ENCODE measurements at regions not wholly inside any gene's neighbourhood (a gene's known extent, or its start where the extent isn't known, plus 50 kb on each side); places are given as distances from the start of the nearest gene placed in this dataset.
A peak's percentile ranks its signal among the peaks of the same experiment; 100 is the strongest.
"Not testable (repeated sequence)": the region's sequence is repeated elsewhere in the genome, so short reads cannot be mapped to it uniquely, and the experiment has no call there.

DNA sequence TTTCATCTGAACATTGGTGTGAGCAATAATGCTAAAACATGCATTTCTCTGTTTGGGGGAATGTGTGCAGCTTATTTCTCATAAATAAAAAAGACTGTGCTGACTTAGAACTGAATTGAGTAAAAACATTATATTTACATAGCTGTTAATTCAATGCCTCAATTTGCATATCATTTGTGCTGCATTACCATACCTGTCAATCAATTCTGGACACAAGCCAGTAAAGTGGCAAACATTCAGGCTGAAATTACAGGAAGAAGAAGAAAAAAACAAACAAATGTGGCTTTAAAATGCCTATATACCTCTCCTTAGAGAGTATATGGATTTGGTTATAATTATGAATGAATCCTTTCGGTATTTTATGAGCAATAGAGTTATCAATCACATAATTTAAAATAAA is 380.1 kb upstream of the GBE1 start:
- Mint-ChIP-seq H3K27me3 (no peaks in the 10 kb centered on the region), H3K9me3 (no peaks in the 10 kb centered on the region), H3K4me3 (no peak overlapping the region), H3K27ac (no peak overlapping the region), H3K36me3 (ENCODE audit: low read depth) (no peaks in the 10 kb centered on the region), H3K4me1 (no peaks in the 10 kb centered on the region)
- no peak for DNase-seq
- intact Hi-C loops (cut with micrococcal nuclease), result no loop called here

- no peak overlapping the region for H3K27ac Mint-ChIP-seq
- H3K27me3 Mint-ChIP-seq, result no peaks in the 10 kb centered on the region
- no peak for DNase-seq
- H3K36me3 Mint-ChIP-seq (ENCODE audit: low read depth), result no peaks in the 10 kb centered on the region
- intact Hi-C loops (cut with micrococcal nuclease), result loop anchor here (10.0 kb wide), 1 partner anchor 553 kb away; no protein-coding TSS in a partner anchor
- no peaks in the 10 kb centered on the region for H3K4me1 Mint-ChIP-seq
- H3K4me3 Mint-ChIP-seq, result no peak overlapping the region
- no peaks in the 10 kb centered on the region for H3K9me3 Mint-ChIP-seq
Observed at GRCh38 chr3:82137861-82138260, 376.4 kb upstream of the GBE1 start.

GRCh38 chr3:82137050-82137449 is 375.6 kb upstream of the GBE1 start:
- Mint-ChIP-seq H3K36me3 (ENCODE audit: low read depth) (no peaks in the 10 kb centered on the region), H3K27me3 (no peaks in the 10 kb centered on the region), H3K4me3 (no peak overlapping the region), H3K9me3 (no peaks in the 10 kb centered on the region), H3K4me1 (no peaks in the 10 kb centered on the region), H3K27ac (no peak overlapping the region)
- intact Hi-C loops (cut with micrococcal nuclease), result loop anchor here (10.0 kb wide), 1 partner anchor 552 kb away; no protein-coding TSS in a partner anchor
- DNase-seq, result no peak

GRCh38 chr3:82133070-82133606 is 371.7 kb upstream of the GBE1 start:
- Mint-ChIP-seq H3K4me3 (no peak overlapping the region), H3K4me1 (no peaks in the 10 kb centered on the region), H3K9me3 (no peaks in the 10 kb centered on the region), H3K27ac (no peak overlapping the region), H3K27me3 (no peaks in the 10 kb centered on the region), H3K36me3 (ENCODE audit: low read depth) (no peaks in the 10 kb centered on the region)
- DNase-seq, result peak; percentile 74
- intact Hi-C loops (cut with micrococcal nuclease), result loop anchor here (2.0 to 10.0 kb wide), 4 partner anchors 221 to 642 kb away; no protein-coding TSS in a partner anchor

- Mint-ChIP-seq H3K4me3 (no peak overlapping the region), H3K4me1 (no peaks in the 10 kb centered on the region), H3K9me3 (no peaks in the 10 kb centered on the region), H3K36me3 (ENCODE audit: low read depth) (no peaks in the 10 kb centered on the region), H3K27me3 (no peaks in the 10 kb centered on the region), H3K27ac (no peak overlapping the region)
- intact Hi-C loops (cut with micrococcal nuclease), result loop anchor here (2.0 to 10.0 kb wide), 4 partner anchors 220 to 642 kb away; no protein-coding TSS in a partner anchor
- DNase-seq, result no peak
Observed at GRCh38 chr3:82132210-82133069, 371.0 kb upstream of the GBE1 start.

GRCh38 chr3:82130046-82130445 is 368.6 kb upstream of the GBE1 start:
- H3K4me3 Mint-ChIP-seq, result no peak overlapping the region
- H3K36me3 Mint-ChIP-seq (ENCODE audit: low read depth), result no peaks in the 10 kb centered on the region
- no peak for DNase-seq
- H3K27me3 Mint-ChIP-seq, result no peaks in the 10 kb centered on the region
- intact Hi-C loops (cut with micrococcal nuclease), result loop anchor here (5.0 to 10.0 kb wide), 3 partner anchors 218 to 545 kb away; no protein-coding TSS in a partner anchor
- no peaks in the 10 kb centered on the region for H3K9me3 Mint-ChIP-seq
- H3K27ac Mint-ChIP-seq, result no peak overlapping the region
- H3K4me1 Mint-ChIP-seq, result no peaks in the 10 kb centered on the region

DNA sequence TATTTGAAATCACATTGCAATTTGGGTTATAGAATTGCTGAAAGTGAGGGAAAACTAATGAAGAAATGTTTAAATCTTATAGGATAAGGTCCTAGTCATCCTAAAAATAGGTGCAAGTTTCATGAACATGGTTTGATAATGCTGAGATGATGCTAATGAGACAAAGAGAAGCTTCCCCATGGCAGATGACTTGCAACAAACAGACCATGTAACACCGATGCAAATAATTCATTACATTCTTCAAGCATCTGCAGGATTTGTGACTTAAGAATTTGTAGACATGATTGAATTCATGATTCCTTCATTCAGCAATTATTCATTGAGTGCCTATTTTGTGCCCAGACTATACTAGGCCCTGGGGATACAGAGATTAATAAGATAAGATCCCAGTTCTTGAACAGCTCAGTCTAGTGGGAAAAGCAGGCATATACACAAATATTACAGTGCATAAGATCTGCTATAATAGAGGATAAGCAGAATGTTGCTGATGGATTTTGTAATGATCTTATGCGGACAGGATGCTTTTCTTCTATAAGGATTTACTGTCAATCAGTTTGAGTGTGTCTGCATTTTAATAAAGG is 367.9 kb upstream of the GBE1 start:
- no peaks in the 10 kb centered on the region for H3K4me1 Mint-ChIP-seq
- no peak for DNase-seq
- H3K36me3 Mint-ChIP-seq (ENCODE audit: low read depth), result no peaks in the 10 kb centered on the region
- intact Hi-C loops (cut with micrococcal nuclease), result no loop called here
- no peak overlapping the region for H3K4me3 Mint-ChIP-seq
- H3K9me3 Mint-ChIP-seq, result no peaks in the 10 kb centered on the region
- H3K27me3 Mint-ChIP-seq, result no peaks in the 10 kb centered on the region
- H3K27ac Mint-ChIP-seq, result no peak overlapping the region

- Mint-ChIP-seq H3K27me3 (no peaks in the 10 kb centered on the region), H3K36me3 (ENCODE audit: low read depth) (no peaks in the 10 kb centered on the region), H3K4me1 (no peaks in the 10 kb centered on the region), H3K9me3 (no peaks in the 10 kb centered on the region), H3K27ac (no peak overlapping the region), H3K4me3 (no peak overlapping the region)
- intact Hi-C loops (cut with micrococcal nuclease), result no loop called here
- DNase-seq, result no peak
Observed at GRCh38 chr3:82128271-82128670, 366.8 kb upstream of the GBE1 start.

- H3K27me3 Mint-ChIP-seq, result no peaks in the 10 kb centered on the region
- no peak overlapping the region for H3K27ac Mint-ChIP-seq
- no peak for DNase-seq
- no peaks in the 10 kb centered on the region for H3K4me1 Mint-ChIP-seq
- intact Hi-C loops (cut with micrococcal nuclease), result no loop called here
- H3K9me3 Mint-ChIP-seq, result no peaks in the 10 kb centered on the region
- no peaks in the 10 kb centered on the region for H3K36me3 Mint-ChIP-seq (ENCODE audit: low read depth)
- no peak overlapping the region for H3K4me3 Mint-ChIP-seq
Observed at GRCh38 chr3:82122554-82123345, 361.3 kb upstream of the GBE1 start.

GRCh38 chr3:82114589-82114988 is 353.1 kb upstream of the GBE1 start:
- Mint-ChIP-seq H3K4me1 (no peaks in the 10 kb centered on the region), H3K36me3 (ENCODE audit: low read depth) (no peaks in the 10 kb centered on the region), H3K9me3 (peaks cover 18% of the 10 kb centered on the region), H3K4me3 (no peak overlapping the region), H3K27ac (no peak overlapping the region), H3K27me3 (no peaks in the 10 kb centered on the region)
- intact Hi-C loops (cut with micrococcal nuclease), result no loop called here
- no peak for DNase-seq

DNA sequence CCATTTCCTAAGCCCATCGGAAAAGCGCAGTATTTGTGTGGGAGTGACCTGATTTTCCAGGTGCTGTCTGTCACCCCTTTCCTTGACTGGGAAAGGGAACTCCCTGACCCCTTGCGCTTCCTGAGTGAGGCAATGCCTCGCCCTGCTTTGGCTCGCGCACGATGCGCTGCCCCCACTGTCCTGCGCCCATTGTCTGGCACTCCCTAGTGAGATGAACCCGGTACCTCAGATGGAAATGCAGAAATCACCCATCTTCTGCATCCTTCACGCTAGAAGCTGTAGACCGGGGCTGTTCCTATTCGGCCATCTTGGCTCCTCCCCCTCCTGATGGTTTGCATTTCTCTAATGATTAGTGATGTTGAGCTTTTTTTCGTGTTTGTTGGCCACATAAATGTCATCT is 349.3 kb upstream of the GBE1 start:
- H3K4me1 Mint-ChIP-seq; H3K4me3 Mint-ChIP-seq; H3K36me3 Mint-ChIP-seq (ENCODE audit: low read depth); H3K27me3 Mint-ChIP-seq; H3K27ac Mint-ChIP-seq; DNase-seq; intact Hi-C loops (cut with micrococcal nuclease): not testable (repeated sequence)
- peaks cover 18% of the 10 kb centered on the region for H3K9me3 Mint-ChIP-seq

- Mint-ChIP-seq H3K27me3 (no peaks in the 10 kb centered on the region), H3K4me3 (no peak overlapping the region), H3K4me1 (no peaks in the 10 kb centered on the region), H3K36me3 (ENCODE audit: low read depth) (no peaks in the 10 kb centered on the region), H3K9me3 (no peaks in the 10 kb centered on the region), H3K27ac (no peak overlapping the region)
- no peak for DNase-seq
- intact Hi-C loops (cut with micrococcal nuclease), result no loop called here
Observed at GRCh38 chr3:82103241-82103640, 341.8 kb upstream of the GBE1 start.

- H3K4me3 Mint-ChIP-seq, result no peak overlapping the region
- H3K36me3 Mint-ChIP-seq (ENCODE audit: low read depth), result no peaks in the 10 kb centered on the region
- no peaks in the 10 kb centered on the region for H3K27me3 Mint-ChIP-seq
- no peak for DNase-seq
- H3K27ac Mint-ChIP-seq, result no peak overlapping the region
- H3K9me3 Mint-ChIP-seq, result no peaks in the 10 kb centered on the region
- H3K4me1 Mint-ChIP-seq, result no peaks in the 10 kb centered on the region
- intact Hi-C loops (cut with micrococcal nuclease), result no loop called here
Observed at GRCh38 chr3:82100378-82100777, 338.9 kb upstream of the GBE1 start.

DNA sequence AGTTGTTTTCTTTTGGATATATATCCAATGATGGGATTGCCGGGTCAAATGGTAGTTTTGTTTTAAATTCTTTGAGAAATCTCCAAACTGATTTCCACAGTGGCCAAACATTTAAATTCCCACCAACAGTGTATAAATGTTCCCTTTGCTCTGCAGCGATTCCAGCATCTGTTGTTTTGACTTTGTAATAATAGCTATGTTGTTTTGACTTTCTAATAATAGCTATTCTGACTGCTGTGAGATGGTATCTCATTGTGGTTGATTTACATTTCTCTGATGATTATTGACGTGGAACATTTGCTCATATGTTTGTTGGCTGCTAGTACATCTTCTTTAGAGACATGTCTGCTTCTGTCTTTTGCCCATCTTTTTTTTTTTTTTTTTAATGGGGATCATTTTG is 332.2 kb upstream of the GBE1 start:
- intact Hi-C loops (cut with micrococcal nuclease), result no loop called here
- no peak overlapping the region for H3K4me3 Mint-ChIP-seq
- DNase-seq, result no peak
- H3K36me3 Mint-ChIP-seq (ENCODE audit: low read depth), result no peaks in the 10 kb centered on the region
- no peaks in the 10 kb centered on the region for H3K9me3 Mint-ChIP-seq
- H3K27ac Mint-ChIP-seq, result no peak overlapping the region
- H3K4me1 Mint-ChIP-seq, result no peaks in the 10 kb centered on the region
- H3K27me3 Mint-ChIP-seq, result no peaks in the 10 kb centered on the region
